Natural killer cell (primary cell): ENCODE measurements at regions not wholly inside any gene's neighbourhood (a gene's known extent, or its start where the extent isn't known, plus 50 kb on each side); places are given as distances from the start of the nearest gene placed in this dataset.

Experiments used
- ATAC-seq, 3 donors: fragments of 150-1000 bp in 2 of 3; fragments of 200-7000 bp in 1 of 3; cut with Tn5 transposase; 1 replicate in 1 of 3; 2 replicates in 2 of 3; pipeline ENCODE4 v1.10.0; 2021; ENCODE audit warnings: mild to moderate bottlenecking in 2 of 3, moderate library complexity in 2 of 3
- DNase-seq, 2 donors: peaks; one replicate each; pipeline versions ENCODE4 v3.0.0 to v3.0.0-alpha.2; 2013 to 2021; ENCODE audit warnings: mixed read lengths in 1 of 2
- H3K27ac ChIP-seq: one replicate; pipeline ENCODE4 v1.5.1; 2013; ENCODE audit warnings: mild to moderate bottlenecking, low read length
- H3K27me3 ChIP-seq: one replicate; pipeline ENCODE4 v1.6.1; 2013; ENCODE audit warnings: low read length; ENCODE audit not compliant: control insufficient read depth, insufficient read depth
- H3K36me3 ChIP-seq: one replicate; pipeline ENCODE4 v1.6.1; 2013; ENCODE audit warnings: low read length; ENCODE audit not compliant: control insufficient read depth, insufficient read depth
- H3K4me1 ChIP-seq: one replicate; pipeline ENCODE4 v1.6.1; 2013; ENCODE audit warnings: low read length; ENCODE audit not compliant: control insufficient read depth, insufficient read depth
- H3K4me3 ChIP-seq: one replicate; pipeline ENCODE4 v1.5.1; 2013; ENCODE audit warnings: low read length
- H3K9me3 ChIP-seq: one replicate; pipeline ENCODE4 v1.6.1; 2013; ENCODE audit warnings: low read length; ENCODE audit not compliant: control insufficient read depth, insufficient read depth
- H3K27ac Mint-ChIP-seq, 2 donors: one replicate each; pipeline ENCODE4 v1.8.0; 2022; ENCODE audit warnings: mild to moderate bottlenecking in 2 of 2, mixed read lengths in 2 of 2, moderate library complexity in 1 of 2
- H3K27me3 Mint-ChIP-seq, 2 donors: one replicate each; pipeline ENCODE4 v1.8.0; 2022; ENCODE audit warnings: low read depth in 2 of 2, mixed read lengths in 2 of 2
- H3K36me3 Mint-ChIP-seq: one replicate; pipeline ENCODE4 v1.8.0; 2022; ENCODE audit warnings: mixed read lengths
- H3K4me1 Mint-ChIP-seq, 2 donors: one replicate each; pipeline ENCODE4 v1.8.0; 2022; ENCODE audit warnings: mixed read lengths in 2 of 2
- H3K4me3 Mint-ChIP-seq: one replicate; pipeline ENCODE4 v1.8.0; 2022; ENCODE audit warnings: mild to moderate bottlenecking, moderate library complexity, mixed read lengths
- H3K9me3 Mint-ChIP-seq, 2 donors: one replicate each; pipeline ENCODE4 v1.8.0; 2022; ENCODE audit warnings: mixed read lengths in 2 of 2
- CTCF ChIP-seq: fragments of 200-600 bp; IDR thresholded peaks from one replicate; pipeline ENCODE4 v1.8.0; 2022; ENCODE audit warnings: antibody characterized with exemption
- WGBS: methylation state at CpG from one replicate; pipeline ENCODE4 v1.1.7; 2013; ENCODE audit warnings: missing lambda C conversion rate; ENCODE audit not compliant: insufficient coverage; 5-methylcytosine and 5-hydroxymethylcytosine counted together
- intact Hi-C: fragments of 100-400 bp; cut with micrococcal nuclease; formaldehyde crosslinking; loops from one replicate; pipeline ENCODE4 v1.14.2; 2022

GRCh38 chr13:65011378-65011777 lies 2218.8 kb downstream of the PCDH9 start:
- no peak overlapping the region for H3K4me3 Mint-ChIP-seq
- DNase-seq (no peak), ATAC-seq (no peak)
- no peak overlapping the region for H3K27ac Mint-ChIP-seq
- H3K27me3 Mint-ChIP-seq = no peaks in the 10 kb centered on the region
- TF ChIP-seq CTCF = no peak
- no peaks in the 10 kb centered on the region for H3K36me3 ChIP-seq
- no peak overlapping the region for H3K4me3 ChIP-seq
- no peaks in the 10 kb centered on the region for H3K27me3 ChIP-seq
- intact Hi-C loops = no loop called here
- H3K9me3 ChIP-seq = no peaks in the 10 kb centered on the region
- no peaks in the 10 kb centered on the region for H3K36me3 Mint-ChIP-seq
- peaks cover 6 to 7% of the 10 kb centered on the region in 2 donors for H3K9me3 Mint-ChIP-seq
- no peaks in the 10 kb centered on the region for H3K4me1 ChIP-seq
- 73% methylated on average over 3 of the region's 3 CpGs for WGBS
- H3K27ac ChIP-seq = no peak overlapping the region
- no peaks in the 10 kb centered on the region for H3K4me1 Mint-ChIP-seq

GRCh38 chr13:64997438-64997837 lies 2232.7 kb downstream of the PCDH9 start:
- Histone ChIP-seq H3K27me3 (no peaks in the 10 kb centered on the region), H3K27ac (no peak overlapping the region), H3K4me3 (no peak overlapping the region), H3K9me3 (no peaks in the 10 kb centered on the region), H3K4me1 (no peaks in the 10 kb centered on the region), H3K36me3 (no peaks in the 10 kb centered on the region)
- H3K27ac Mint-ChIP-seq = no peak overlapping the region
- H3K9me3 Mint-ChIP-seq = peaks cover 6 to 16% of the 10 kb centered on the region in 2 donors
- no peak for TF ChIP-seq CTCF
- intact Hi-C loops = no loop called here
- H3K36me3 Mint-ChIP-seq = peaks cover 5% of the 10 kb centered on the region
- no peak for ATAC-seq
- DNase-seq = no peak
- WGBS = 94% methylated on average over 4 of the region's 5 CpGs
- H3K4me1 Mint-ChIP-seq = no peaks in the 10 kb centered on the region
- no peaks in the 10 kb centered on the region for H3K27me3 Mint-ChIP-seq
- H3K4me3 Mint-ChIP-seq = no peak overlapping the region

- Histone ChIP-seq H3K4me1 (no peaks in the 10 kb centered on the region), H3K4me3 (no peak overlapping the region), H3K27me3 (no peaks in the 10 kb centered on the region), H3K27ac (no peak overlapping the region), H3K9me3 (no peaks in the 10 kb centered on the region), H3K36me3 (no peaks in the 10 kb centered on the region)
- H3K27ac Mint-ChIP-seq = no peak overlapping the region
- no peak for ATAC-seq
- peaks cover 6 to 17% of the 10 kb centered on the region in 2 donors for H3K9me3 Mint-ChIP-seq
- intact Hi-C loops = no loop called here
- H3K4me1 Mint-ChIP-seq = no peaks in the 10 kb centered on the region
- peaks cover 5% of the 10 kb centered on the region for H3K36me3 Mint-ChIP-seq
- TF ChIP-seq CTCF = no peak
- no peak for DNase-seq
- H3K4me3 Mint-ChIP-seq = no peak overlapping the region
- H3K27me3 Mint-ChIP-seq = no peaks in the 10 kb centered on the region
- 100% methylated on average over 2 of the region's 4 CpGs for WGBS
These were observed 2236.5 kb downstream of the PCDH9 start for GRCh38 chr13:64993514-64994164.

- Histone ChIP-seq H3K36me3 (no peaks in the 10 kb centered on the region), H3K4me1 (no peaks in the 10 kb centered on the region), H3K27me3 (no peaks in the 10 kb centered on the region), H3K4me3 (no peak overlapping the region), H3K27ac (no peak overlapping the region), H3K9me3 (no peaks in the 10 kb centered on the region)
- DNase-seq = no peak
- no peak overlapping the region for H3K4me3 Mint-ChIP-seq
- peaks cover 6 to 17% of the 10 kb centered on the region in 2 donors for H3K9me3 Mint-ChIP-seq
- H3K27ac Mint-ChIP-seq = no peak overlapping the region
- no CpG with 5 or more reads among the region's 2 CpGs for WGBS
- ATAC-seq = no peak
- TF ChIP-seq CTCF = no peak
- intact Hi-C loops = no loop called here
- H3K36me3 Mint-ChIP-seq = peaks cover 5% of the 10 kb centered on the region
- no peaks in the 10 kb centered on the region for H3K27me3 Mint-ChIP-seq
- no peaks in the 10 kb centered on the region for H3K4me1 Mint-ChIP-seq
These were observed 2237.8 kb downstream of the PCDH9 start for GRCh38 chr13:64992314-64992713.
